Limb (tissue), 2 donors: ENCODE measurements at regions not wholly inside any gene's neighbourhood (a gene's known extent, or its start where the extent isn't known, plus 50 kb on each side); places are given as distances from the start of the nearest gene placed in this dataset.

ENCODE experiments used
- DNase-seq, 2 donors: peaks; one replicate each; pipeline ENCODE4 v3.0.0-alpha.2; 2016; ENCODE audit errors: extremely low spot score in 2 of 2

DNA sequence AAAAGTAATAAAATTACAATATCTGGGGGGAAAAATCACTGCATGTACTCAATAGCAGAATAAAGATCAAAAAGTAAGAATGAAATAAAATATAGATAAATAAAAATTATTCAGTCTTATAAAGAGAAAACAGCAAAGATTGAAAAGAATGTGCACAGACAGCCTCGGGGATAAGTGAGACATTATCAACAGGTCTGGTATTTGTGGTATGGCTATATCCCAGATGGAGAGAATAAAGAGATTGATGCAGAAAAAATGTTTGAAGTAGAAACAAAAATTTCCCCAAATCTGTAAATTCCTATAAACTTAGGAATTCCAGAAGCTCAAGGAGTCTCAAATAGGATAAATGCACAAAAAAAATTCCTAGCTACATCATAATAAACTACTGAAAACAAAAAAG is 74.5 kb upstream of the LUZP2 start:
- no peak for DNase-seq

DNA sequence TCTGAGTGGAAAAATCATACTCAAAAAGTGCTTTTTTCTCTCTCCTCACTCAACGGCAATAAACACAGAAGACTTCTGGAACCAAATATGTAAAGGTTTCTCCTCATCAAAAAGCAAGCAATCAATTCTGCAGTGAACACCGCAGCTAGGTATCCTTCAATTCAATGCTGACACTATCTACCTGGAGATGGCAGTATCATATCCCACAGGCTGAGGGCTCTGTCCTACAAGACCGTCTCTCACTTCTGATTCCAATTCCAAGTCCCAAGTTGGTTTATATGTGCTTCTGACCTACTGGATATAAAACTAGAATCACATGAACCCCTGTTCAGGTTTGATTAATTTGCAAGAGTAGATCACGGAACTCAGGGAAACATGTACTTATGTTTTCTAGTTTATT is 59.7 kb upstream of the LUZP2 start:
- no peak for DNase-seq
